ENCODE measurements at regions not wholly inside any gene's neighbourhood (a gene's known extent, or its start where the extent isn't known, plus 50 kb on each side); places are given as distances from the start of the nearest gene placed in this dataset.

- Mint-ChIP-seq H3K27ac (no peak overlapping the region), H3K36me3 (no peaks in the 10 kb centered on the region), H3K4me1 (no peaks in the 10 kb centered on the region), H3K4me3 (no peak overlapping the region), H3K27me3 (ENCODE audit: insufficient read depth, low read depth) (no peaks in the 10 kb centered on the region), H3K9me3 (no peaks in the 10 kb centered on the region)
- DNase-seq (ENCODE audit: low spot score) = no peak
- Histone ChIP-seq H3F3A (ENCODE audit: low read depth) (no peaks in the 10 kb centered on the region), H3K36me3 (no peaks in the 10 kb centered on the region), H4K20me1 (ENCODE audit: low read depth) (no peaks in the 10 kb centered on the region), H3K9me3 (ENCODE audit: low read depth) (no peaks in the 10 kb centered on the region), H3K27ac (no peak overlapping the region), H3K9ac (no peak overlapping the region), H3K4me1 (no peaks in the 10 kb centered on the region), H2AFZ (replicated peaks) (peak overlapping the region; percentile 71), H3K27me3 (no peaks in the 10 kb centered on the region), H3K4me2 (no peak overlapping the region), H3K4me3 (no peak overlapping the region), H3K79me2 (ENCODE audit: low read depth) (no peaks in the 10 kb centered on the region)
- TF ChIP-seq EZH2 (IDR thresholded peaks at IDR 0.05) (no peak), EZH2phosphoT487 (IDR thresholded peaks at IDR 0.05) (no peak), CTCF (IDR thresholded peaks at IDR 0.05) (no peak)
Observed at GRCh38 chr21:26686278-26686677, 113.2 kb upstream of the CYYR1 start.

GRCh38 chr21:26684889-26685288 is 111.8 kb upstream of the CYYR1 start:
- H4K20me1 ChIP-seq (ENCODE audit: low read depth) = no peaks in the 10 kb centered on the region
- no peaks in the 10 kb centered on the region for H3F3A ChIP-seq (ENCODE audit: low read depth)
- DNase-seq (ENCODE audit: low spot score) = no peak
- no peaks in the 10 kb centered on the region for H3K9me3 ChIP-seq (ENCODE audit: low read depth)
- Mint-ChIP-seq H3K9me3 (no peaks in the 10 kb centered on the region), H3K4me1 (no peaks in the 10 kb centered on the region), H3K4me3 (no peak overlapping the region), H3K27me3 (ENCODE audit: insufficient read depth, low read depth) (no peaks in the 10 kb centered on the region), H3K36me3 (no peaks in the 10 kb centered on the region), H3K27ac (no peak overlapping the region)
- H3K4me2 ChIP-seq = no peak overlapping the region
- no peaks in the 10 kb centered on the region for H3K4me1 ChIP-seq
- no peak overlapping the region for H2AFZ ChIP-seq (replicated peaks)
- TF ChIP-seq EZH2phosphoT487 (IDR thresholded peaks at IDR 0.05) (no peak), CTCF (IDR thresholded peaks at IDR 0.05) (no peak), EZH2 (IDR thresholded peaks at IDR 0.05) (no peak)
- H3K79me2 ChIP-seq (ENCODE audit: low read depth) = no peaks in the 10 kb centered on the region
- H3K27me3 ChIP-seq = no peaks in the 10 kb centered on the region
- no peaks in the 10 kb centered on the region for H3K36me3 ChIP-seq
- no peak overlapping the region for H3K4me3 ChIP-seq
- no peak overlapping the region for H3K9ac ChIP-seq
- no peak overlapping the region for H3K27ac ChIP-seq

GRCh38 chr21:26683996-26684395 is 110.9 kb upstream of the CYYR1 start:
- Histone ChIP-seq H3K4me2 (no peak overlapping the region), H3K36me3 (no peaks in the 10 kb centered on the region), H3K4me3 (no peak overlapping the region), H3K79me2 (ENCODE audit: low read depth) (no peaks in the 10 kb centered on the region), H3K9ac (no peak overlapping the region), H2AFZ (replicated peaks) (no peak overlapping the region), H3K9me3 (ENCODE audit: low read depth) (no peaks in the 10 kb centered on the region), H3K27ac (no peak overlapping the region), H4K20me1 (ENCODE audit: low read depth) (no peaks in the 10 kb centered on the region), H3K4me1 (no peaks in the 10 kb centered on the region), H3F3A (ENCODE audit: low read depth) (no peaks in the 10 kb centered on the region), H3K27me3 (no peaks in the 10 kb centered on the region)
- no peaks in the 10 kb centered on the region for H3K36me3 Mint-ChIP-seq
- TF ChIP-seq EZH2 (IDR thresholded peaks at IDR 0.05) = no peak
- TF ChIP-seq EZH2phosphoT487 (IDR thresholded peaks at IDR 0.05) = no peak
- no peak for TF ChIP-seq CTCF (IDR thresholded peaks at IDR 0.05)
- H3K4me1 Mint-ChIP-seq = no peaks in the 10 kb centered on the region
- H3K4me3 Mint-ChIP-seq = no peak overlapping the region
- no peaks in the 10 kb centered on the region for H3K9me3 Mint-ChIP-seq
- no peak for DNase-seq (ENCODE audit: low spot score)
- no peaks in the 10 kb centered on the region for H3K27me3 Mint-ChIP-seq (ENCODE audit: insufficient read depth, low read depth)
- H3K27ac Mint-ChIP-seq = no peak overlapping the region

GRCh38 chr21:26679284-26679683 is 106.2 kb upstream of the CYYR1 start:
- TF ChIP-seq CTCF (IDR thresholded peaks at IDR 0.05) (no peak), EZH2 (IDR thresholded peaks at IDR 0.05) (no peak), EZH2phosphoT487 (IDR thresholded peaks at IDR 0.05) (no peak)
- no peak overlapping the region for H3K27ac ChIP-seq
- no peaks in the 10 kb centered on the region for H3K27me3 ChIP-seq
- H3F3A ChIP-seq (ENCODE audit: low read depth) = no peaks in the 10 kb centered on the region
- H3K9me3 ChIP-seq (ENCODE audit: low read depth) = no peaks in the 10 kb centered on the region
- H3K4me2 ChIP-seq = no peak overlapping the region
- H4K20me1 ChIP-seq (ENCODE audit: low read depth) = no peaks in the 10 kb centered on the region
- Mint-ChIP-seq H3K27me3 (ENCODE audit: insufficient read depth, low read depth) (no peaks in the 10 kb centered on the region), H3K4me3 (no peak overlapping the region), H3K27ac (no peak overlapping the region), H3K9me3 (no peaks in the 10 kb centered on the region), H3K4me1 (no peaks in the 10 kb centered on the region), H3K36me3 (no peaks in the 10 kb centered on the region)
- H3K4me1 ChIP-seq = no peaks in the 10 kb centered on the region
- no peaks in the 10 kb centered on the region for H3K36me3 ChIP-seq
- no peak overlapping the region for H3K4me3 ChIP-seq
- no peak for DNase-seq (ENCODE audit: low spot score)
- no peak overlapping the region for H3K9ac ChIP-seq
- no peak overlapping the region for H2AFZ ChIP-seq (replicated peaks)
- H3K79me2 ChIP-seq (ENCODE audit: low read depth) = no peaks in the 10 kb centered on the region
